Skeletal muscle tissue (tissue), 3 donors: ENCODE measurements at regions not wholly inside any gene's neighbourhood (a gene's known extent, or its start where the extent isn't known, plus 50 kb on each side); places are given as distances from the start of the nearest gene placed in this dataset.
"Not testable (repeated sequence)": the region's sequence is repeated elsewhere in the genome, so short reads cannot be mapped to it uniquely, and the experiment has no call there.

Experiments
- H3K27ac ChIP-seq: one replicate; pipeline ENCODE4 v1.7.0; 2013; ENCODE audit warnings: mild to moderate bottlenecking, low read depth, low read length, inconsistent platforms
- H3K27me3 ChIP-seq, 3 donors: one replicate each; pipeline ENCODE4 v1.7.0; 2013; ENCODE audit warnings: low read length in 3 of 3; ENCODE audit not compliant: control insufficient read depth in 3 of 3, insufficient read depth in 3 of 3
- H3K36me3 ChIP-seq, 3 donors: one replicate each; pipeline ENCODE4 v1.7.0; 2013; ENCODE audit warnings: low read length in 3 of 3; ENCODE audit not compliant: control insufficient read depth in 3 of 3, insufficient read depth in 3 of 3
- H3K4me1 ChIP-seq, 3 donors: one replicate each; pipeline ENCODE4 v1.7.0; 2013; ENCODE audit warnings: low read length in 3 of 3, mild to moderate bottlenecking in 3 of 3; ENCODE audit not compliant: control insufficient read depth in 3 of 3, insufficient read depth in 3 of 3
- H3K4me3 ChIP-seq, 3 donors: one replicate each; pipeline ENCODE4 v1.7.0; 2013; ENCODE audit warnings: low read length in 3 of 3
- H3K9ac ChIP-seq, 3 donors: one replicate each; pipeline ENCODE4 v1.7.0; 2013; ENCODE audit warnings: low read length in 3 of 3, mild to moderate bottlenecking in 3 of 3, moderate library complexity in 2 of 3, low read depth in 1 of 3
- H3K9me3 ChIP-seq, 3 donors: one replicate each; pipeline ENCODE4 v1.7.0; 2013; ENCODE audit warnings: low read length in 3 of 3; ENCODE audit not compliant: control insufficient read depth in 3 of 3
- donor health status: Osteomylitis.

DNA sequence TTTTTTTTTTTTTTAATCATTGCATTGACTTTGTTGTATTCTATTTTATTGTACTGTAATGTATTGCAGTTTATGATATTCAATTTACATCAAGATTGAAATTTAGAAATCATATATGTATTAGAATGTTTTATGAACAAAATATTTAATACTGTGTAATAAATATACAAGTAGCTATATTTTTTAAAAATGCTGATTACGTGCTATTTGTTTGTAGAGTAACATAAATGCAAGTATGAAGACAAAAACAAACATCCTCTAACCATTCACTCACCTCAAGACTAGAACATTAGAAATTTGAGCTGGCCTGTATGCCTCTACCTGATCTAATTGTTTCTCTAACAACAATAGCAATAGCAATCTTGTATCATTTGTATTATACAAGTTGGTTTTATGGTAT is 290.3 kb downstream of the GATA3 start:
- Histone ChIP-seq H3K27me3 (peaks cover 0 to 4% (median 0%) of the 10 kb centered on the region in 3 donors), H3K36me3 (no peaks in the 10 kb centered on the region), H3K9ac (no peak overlapping the region), H3K9me3 (no peaks in the 10 kb centered on the region), H3K4me3 (no peak overlapping the region), H3K27ac (no peak overlapping the region), H3K4me1 (no peaks in the 10 kb centered on the region)

DNA sequence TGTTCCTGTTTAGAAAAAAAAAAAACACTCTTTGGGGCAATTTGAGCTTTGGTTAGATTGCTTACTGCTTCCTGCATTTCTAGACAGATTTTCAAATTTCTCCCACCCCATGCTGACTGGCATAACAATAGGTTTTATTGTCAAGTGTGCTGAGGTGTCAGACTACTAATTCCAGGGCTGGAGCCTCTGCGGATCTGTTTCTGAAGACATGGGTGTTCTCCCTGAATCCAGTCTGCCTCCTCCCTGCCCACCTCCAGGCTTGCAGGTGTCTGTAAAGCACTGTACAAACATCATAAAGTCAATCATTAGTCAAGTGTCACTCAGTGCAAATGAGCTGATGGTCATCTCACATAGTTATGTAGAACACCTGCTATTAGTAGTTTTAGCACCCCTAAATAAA is 292.4 kb downstream of the GATA3 start:
- H3K36me3 ChIP-seq: no peaks in the 10 kb centered on the region
- no peaks in the 10 kb centered on the region for H3K9me3 ChIP-seq

DNA sequence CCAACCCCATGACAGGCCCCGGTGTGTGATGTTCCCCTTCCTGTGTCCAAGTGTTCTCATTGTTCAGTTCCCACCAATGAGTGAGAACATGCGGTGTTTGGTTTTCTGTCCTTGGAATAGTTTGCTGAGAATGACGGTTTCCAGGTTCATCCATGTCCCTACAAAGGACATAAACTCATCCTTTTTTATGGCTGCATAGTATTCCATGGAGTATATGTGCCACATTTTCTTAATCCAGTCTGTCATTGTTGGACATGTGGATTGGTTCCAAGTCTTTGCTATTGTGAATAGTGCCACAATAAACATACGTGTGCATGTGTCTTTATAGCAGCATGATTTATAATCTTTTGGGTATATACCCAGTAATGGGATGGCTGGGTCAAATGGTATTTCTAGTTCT is 293.1 kb downstream of the GATA3 start:
- H3K4me3 ChIP-seq, H3K9ac ChIP-seq, H3K27ac ChIP-seq, H3K9me3 ChIP-seq, H3K4me1 ChIP-seq, H3K36me3 ChIP-seq, H3K27me3 ChIP-seq: not testable (repeated sequence)

More for the DNA sequence above, 292.4 kb downstream of the GATA3 start:
- H3K27me3 ChIP-seq: peaks cover 0 to 4% (median 0%) of the 10 kb centered on the region in 3 donors
- no peak overlapping the region for H3K4me3 ChIP-seq
- no peaks in the 10 kb centered on the region for H3K4me1 ChIP-seq
- H3K9ac ChIP-seq: no peak overlapping the region
- H3K27ac ChIP-seq: no peak overlapping the region

DNA sequence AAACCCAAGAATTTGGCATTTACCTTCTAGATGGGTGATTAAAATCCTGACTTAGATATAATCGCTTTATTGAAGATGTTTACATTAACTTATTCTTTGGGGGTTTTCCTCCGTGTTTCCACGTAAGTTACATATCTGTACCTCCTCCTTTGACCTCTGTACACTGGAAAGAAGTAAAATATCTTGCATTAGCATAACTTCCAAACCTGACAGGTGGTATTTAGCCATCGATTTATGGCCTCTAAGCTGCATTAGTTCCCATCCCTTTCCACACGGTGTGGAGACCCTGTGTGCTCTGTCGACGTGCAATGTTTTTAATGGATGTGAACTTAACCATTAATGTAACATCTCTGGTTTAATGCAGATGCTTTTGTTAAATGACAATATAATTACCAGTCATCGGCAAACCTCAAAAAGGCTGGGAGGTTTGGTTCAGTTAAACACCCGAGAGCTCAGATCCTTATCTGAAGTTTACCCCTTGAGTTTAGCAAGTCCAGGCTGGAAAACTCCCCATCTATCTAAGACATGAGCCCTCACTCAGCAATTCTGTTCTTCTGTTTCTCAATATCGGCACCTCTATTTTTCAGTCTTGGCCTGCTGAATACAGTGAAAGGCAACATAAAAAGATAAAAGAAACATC is 295.2 kb downstream of the GATA3 start:
- Histone ChIP-seq H3K36me3 (no peaks in the 10 kb centered on the region), H3K9me3 (no peaks in the 10 kb centered on the region), H3K4me3 (no peak overlapping the region), H3K4me1 (no peaks in the 10 kb centered on the region), H3K27ac (no peak overlapping the region), H3K9ac (no peak overlapping the region), H3K27me3 (no peaks in the 10 kb centered on the region)

DNA sequence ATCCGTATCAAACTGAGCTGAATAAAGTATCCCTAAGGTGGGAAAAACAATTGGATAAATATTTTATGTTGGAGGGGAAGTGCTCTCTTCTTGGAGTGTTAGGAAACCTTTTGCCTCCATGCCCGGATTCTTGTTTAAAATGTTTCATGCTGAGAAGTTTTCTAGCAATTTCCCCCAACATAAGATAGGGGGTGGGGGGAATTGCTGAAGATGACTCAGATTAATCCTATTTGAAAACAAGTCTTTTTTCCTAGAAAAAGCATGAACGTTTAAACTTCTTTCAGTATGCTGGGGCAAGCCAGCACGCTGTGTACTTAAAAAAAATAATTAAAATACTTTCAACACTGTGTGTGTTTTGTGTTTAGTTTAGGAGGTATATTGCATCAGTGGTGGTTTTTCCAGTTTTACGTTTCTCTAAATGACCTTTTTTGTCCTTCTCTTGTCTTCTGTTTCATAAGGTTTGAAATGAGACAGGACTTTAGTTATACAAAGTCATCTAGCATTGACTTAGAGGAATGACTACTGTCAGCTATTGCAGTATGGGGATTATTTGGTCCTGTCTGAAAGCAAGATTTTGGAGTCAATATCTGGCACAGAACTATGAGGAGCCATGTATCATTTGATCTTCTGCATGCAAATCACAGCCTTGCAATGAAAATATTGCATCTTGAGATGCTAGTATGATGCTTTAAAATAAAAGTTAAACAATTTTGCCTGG is 295.9 kb downstream of the GATA3 start:
- Histone ChIP-seq H3K4me3 (no peak overlapping the region), H3K9me3 (no peaks in the 10 kb centered on the region), H3K36me3 (no peaks in the 10 kb centered on the region), H3K27me3 (no peaks in the 10 kb centered on the region), H3K27ac (no peak overlapping the region), H3K9ac (no peak overlapping the region), H3K4me1 (no peaks in the 10 kb centered on the region)

DNA sequence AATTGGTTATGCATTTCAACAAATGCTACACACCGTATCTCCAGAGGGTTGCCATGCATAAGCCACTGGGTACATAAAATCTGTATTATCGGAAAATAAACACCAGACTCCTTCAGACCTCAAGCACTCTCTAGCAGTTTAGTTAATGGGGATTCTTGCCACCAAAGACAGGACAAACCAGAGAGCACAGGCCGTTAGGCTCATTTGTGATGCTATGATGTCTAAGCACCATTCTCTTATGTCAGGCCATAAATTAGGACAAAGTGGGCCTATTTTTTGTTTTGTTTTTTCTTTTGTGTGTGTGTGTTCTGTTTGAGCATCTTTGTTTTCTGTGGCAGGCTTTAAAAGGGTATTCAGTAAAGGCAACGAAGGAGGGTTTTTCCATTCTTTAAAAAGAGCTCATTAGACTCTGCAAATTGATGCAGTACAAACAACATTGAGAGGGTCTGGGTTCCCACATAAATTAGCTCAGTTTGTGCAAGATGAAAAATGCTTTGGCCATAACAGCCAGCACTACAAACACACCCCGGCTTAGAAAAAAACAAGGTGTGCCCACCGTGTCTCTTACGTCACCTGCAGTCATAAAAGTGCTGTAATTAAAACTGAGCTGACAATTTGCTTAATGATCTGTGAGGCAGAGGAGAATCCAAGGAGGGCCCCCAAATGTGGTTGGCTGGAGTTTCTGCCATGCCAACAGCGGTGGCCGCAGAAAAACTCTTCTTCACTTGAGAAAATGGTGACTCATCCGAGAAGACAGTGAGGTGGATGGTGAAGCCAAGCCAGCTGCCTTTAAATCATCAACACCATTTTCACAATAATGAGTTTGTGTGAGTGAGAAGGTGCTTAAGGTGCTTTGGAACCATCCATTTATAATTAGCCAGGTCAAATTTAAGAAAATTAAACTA is 297.9 kb downstream of the GATA3 start:
- Histone ChIP-seq H3K36me3 (no peaks in the 10 kb centered on the region), H3K9ac (no peak overlapping the region), H3K4me3 (no peak overlapping the region), H3K27me3 (no peaks in the 10 kb centered on the region), H3K9me3 (no peaks in the 10 kb centered on the region), H3K27ac (no peak overlapping the region), H3K4me1 (no peaks in the 10 kb centered on the region)

DNA sequence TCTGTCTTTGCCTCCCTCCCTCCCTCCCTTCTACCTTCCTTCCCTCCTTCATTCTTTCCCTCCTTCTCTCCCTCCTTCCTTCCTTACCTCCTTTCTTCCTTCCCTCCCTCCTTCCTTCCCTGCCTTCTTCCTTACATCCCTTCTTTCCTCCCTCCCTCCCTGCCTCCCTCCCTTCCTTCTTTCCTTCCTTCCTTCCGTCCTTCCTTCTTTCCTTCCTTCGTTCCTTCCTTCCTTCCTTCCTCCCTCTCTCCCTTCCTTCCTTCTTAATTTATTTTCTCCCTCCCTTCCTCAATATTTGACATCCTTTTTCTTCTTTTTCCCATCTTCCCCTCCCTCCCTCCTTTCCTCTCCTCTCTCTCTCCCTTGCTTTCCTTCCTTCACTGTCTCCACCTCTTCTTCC is 301.8 kb downstream of the GATA3 start:
- Histone ChIP-seq H3K9me3 (no peaks in the 10 kb centered on the region), H3K9ac (no peak overlapping the region), H3K4me3 (no peak overlapping the region), H3K4me1 (no peaks in the 10 kb centered on the region), H3K27me3 (no peaks in the 10 kb centered on the region), H3K36me3 (no peaks in the 10 kb centered on the region), H3K27ac (no peak overlapping the region)

DNA sequence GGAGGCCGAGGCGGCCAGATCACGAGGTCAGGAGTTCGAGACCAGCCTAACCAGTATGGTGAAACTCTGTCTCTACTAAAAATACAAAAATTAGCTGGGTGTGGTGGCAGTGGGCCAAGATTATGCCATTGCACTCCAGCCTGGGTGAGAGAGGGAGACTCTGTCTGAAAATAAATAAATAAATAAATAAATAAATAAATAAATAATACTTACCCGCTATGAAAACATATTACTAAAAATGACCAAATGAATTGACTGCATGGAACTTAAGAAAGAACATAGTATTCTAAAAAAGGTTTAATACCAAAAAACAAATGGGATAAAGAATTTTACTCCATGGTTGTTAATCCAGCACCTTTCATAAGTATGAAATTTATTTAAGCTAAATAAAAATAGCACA is 305.0 kb downstream of the GATA3 start:
- Histone ChIP-seq H3K9me3 (no peaks in the 10 kb centered on the region), H3K9ac (no peak overlapping the region), H3K4me1 (no peaks in the 10 kb centered on the region), H3K4me3 (no peak overlapping the region), H3K27me3 (no peaks in the 10 kb centered on the region), H3K36me3 (no peaks in the 10 kb centered on the region), H3K27ac (no peak overlapping the region)

DNA sequence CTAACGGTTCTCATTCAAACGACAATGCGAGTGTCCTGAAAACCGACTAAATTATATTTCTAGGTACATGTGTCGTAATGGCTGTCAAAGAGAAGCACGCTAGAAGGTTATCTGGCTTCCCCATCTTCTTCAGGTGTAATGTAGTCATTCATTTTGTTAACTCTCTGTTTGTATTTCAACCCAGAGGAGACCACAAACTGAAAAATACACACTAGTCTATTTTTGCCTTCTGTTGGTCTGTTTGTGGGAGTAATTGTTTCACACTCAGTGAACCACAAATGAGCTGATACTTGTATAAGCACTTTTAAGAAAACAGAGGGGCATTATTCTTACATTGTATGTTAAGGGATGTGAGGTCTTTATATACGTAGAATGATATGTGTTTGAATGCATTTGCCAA is 305.9 kb downstream of the GATA3 start:
- H3K4me1 ChIP-seq: no peaks in the 10 kb centered on the region
- no peaks in the 10 kb centered on the region for H3K36me3 ChIP-seq
- no peak overlapping the region for H3K4me3 ChIP-seq
- no peak overlapping the region for H3K27ac ChIP-seq
- H3K9ac ChIP-seq: no peak overlapping the region
- H3K9me3 ChIP-seq: no peaks in the 10 kb centered on the region
- H3K27me3 ChIP-seq: no peaks in the 10 kb centered on the region
